ENCODE measurements at regions not wholly inside any gene's neighbourhood (a gene's known extent, or its start where the extent isn't known, plus 50 kb on each side); places are given as distances from the start of the nearest gene placed in this dataset.

DNA sequence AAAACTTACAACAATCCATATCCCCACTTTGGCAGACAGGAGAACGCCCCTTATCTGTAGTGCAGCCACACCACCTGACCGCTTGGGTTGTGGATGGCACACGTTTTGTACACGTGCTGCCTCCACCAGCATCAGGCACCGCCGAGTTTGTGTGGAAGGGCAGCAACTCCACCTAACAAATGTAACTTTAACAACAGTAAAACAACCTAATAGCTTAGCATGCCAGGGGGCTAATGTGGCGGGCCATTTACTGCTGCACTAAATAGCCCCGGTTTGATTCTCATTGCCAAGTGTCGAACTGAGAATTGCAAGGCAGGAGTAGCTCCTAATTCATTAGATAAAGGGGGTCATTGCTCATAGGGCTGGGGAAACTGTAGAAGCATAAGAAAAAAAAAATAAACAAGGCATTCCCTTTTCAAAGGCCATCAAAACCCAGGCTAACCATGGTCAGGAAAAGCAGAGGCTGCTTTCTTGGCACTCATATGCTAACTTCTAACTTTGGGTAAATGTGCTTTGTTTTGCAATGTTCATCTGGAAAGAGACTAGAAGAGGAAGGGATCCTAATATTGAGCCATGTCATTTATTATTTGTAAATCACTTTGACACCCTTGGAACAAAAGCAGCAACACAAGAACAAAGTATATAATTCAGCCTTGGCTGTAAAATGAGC is 279.7 kb upstream of the SOX5 start:
- H3K36me3 ChIP-seq, result no peaks in the 10 kb centered on the region
- no peaks in the 10 kb centered on the region for H3K4me1 ChIP-seq
- no peak overlapping the region for H3K27ac ChIP-seq
- H3K4me3 ChIP-seq, result no peak overlapping the region
- no peaks in the 10 kb centered on the region for H3K9me3 ChIP-seq
- H3K27me3 ChIP-seq, result no peaks in the 10 kb centered on the region
- DNase-seq, result no peak
- TF ChIP-seq, protein P1, sequence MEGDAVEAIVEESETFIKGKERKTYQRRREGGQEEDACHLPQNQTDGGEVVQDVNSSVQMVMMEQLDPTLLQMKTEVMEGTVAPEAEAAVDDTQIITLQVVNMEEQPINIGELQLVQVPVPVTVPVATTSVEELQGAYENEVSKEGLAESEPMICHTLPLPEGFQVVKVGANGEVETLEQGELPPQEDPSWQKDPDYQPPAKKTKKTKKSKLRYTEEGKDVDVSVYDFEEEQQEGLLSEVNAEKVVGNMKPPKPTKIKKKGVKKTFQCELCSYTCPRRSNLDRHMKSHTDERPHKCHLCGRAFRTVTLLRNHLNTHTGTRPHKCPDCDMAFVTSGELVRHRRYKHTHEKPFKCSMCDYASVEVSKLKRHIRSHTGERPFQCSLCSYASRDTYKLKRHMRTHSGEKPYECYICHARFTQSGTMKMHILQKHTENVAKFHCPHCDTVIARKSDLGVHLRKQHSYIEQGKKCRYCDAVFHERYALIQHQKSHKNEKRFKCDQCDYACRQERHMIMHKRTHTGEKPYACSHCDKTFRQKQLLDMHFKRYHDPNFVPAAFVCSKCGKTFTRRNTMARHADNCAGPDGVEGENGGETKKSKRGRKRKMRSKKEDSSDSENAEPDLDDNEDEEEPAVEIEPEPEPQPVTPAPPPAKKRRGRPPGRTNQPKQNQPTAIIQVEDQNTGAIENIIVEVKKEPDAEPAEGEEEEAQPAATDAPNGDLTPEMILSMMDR (IDR thresholded peaks at IDR 0.05), result no peak
- TF ChIP-seq POLR2A (IDR thresholded peaks at IDR 0.05), result no peak

DNA sequence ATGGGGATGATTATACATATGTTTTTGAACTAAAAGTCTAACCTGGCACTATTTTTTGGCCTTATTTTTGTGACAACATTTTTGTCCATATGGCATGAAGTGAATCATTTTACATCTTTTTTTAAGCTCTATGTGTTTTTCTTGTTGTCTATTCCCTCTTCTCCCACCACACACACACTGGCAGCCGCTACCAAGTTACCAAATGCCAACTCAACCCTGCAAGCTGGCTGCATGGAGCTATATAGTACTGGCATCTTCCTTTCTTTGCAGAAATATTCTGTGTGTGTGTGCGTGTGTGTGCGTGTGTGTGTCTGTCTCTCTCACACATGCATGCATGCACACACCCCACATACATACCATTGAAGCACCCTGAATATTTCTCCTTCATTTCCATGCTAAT is 278.9 kb upstream of the SOX5 start:
- Histone ChIP-seq H3K9me3 (no peaks in the 10 kb centered on the region), H3K27ac (no peak overlapping the region), H3K4me1 (no peaks in the 10 kb centered on the region), H3K4me3 (no peak overlapping the region), H3K36me3 (no peaks in the 10 kb centered on the region), H3K27me3 (no peaks in the 10 kb centered on the region)
- TF ChIP-seq, protein P1 (IDR thresholded peaks at IDR 0.05), result no peak
- no peak for TF ChIP-seq POLR2A (IDR thresholded peaks at IDR 0.05)
- no peak for DNase-seq

DNA sequence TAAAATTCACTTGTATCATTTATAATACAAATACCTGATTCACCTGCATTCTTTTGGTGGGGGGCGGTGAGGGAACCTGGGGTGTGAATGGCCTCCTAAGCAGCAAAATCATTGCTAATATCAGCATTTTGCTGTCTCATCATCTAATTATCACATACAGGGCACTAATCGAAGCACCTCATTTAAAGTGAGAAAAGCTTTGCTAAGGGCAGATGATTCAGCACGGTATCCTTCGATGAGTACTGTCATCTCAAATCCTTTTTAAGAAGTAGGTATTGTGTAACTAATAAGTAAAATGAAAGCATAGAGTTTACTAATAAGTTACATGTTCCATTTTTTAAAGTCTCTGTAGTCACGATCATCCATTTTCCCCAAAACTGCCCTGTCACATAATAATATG is 278.1 kb upstream of the SOX5 start:
- no peak overlapping the region for H3K27ac ChIP-seq
- TF ChIP-seq POLR2A (IDR thresholded peaks at IDR 0.05), result no peak
- TF ChIP-seq, protein P1 (IDR thresholded peaks at IDR 0.05), result no peak

DNA sequence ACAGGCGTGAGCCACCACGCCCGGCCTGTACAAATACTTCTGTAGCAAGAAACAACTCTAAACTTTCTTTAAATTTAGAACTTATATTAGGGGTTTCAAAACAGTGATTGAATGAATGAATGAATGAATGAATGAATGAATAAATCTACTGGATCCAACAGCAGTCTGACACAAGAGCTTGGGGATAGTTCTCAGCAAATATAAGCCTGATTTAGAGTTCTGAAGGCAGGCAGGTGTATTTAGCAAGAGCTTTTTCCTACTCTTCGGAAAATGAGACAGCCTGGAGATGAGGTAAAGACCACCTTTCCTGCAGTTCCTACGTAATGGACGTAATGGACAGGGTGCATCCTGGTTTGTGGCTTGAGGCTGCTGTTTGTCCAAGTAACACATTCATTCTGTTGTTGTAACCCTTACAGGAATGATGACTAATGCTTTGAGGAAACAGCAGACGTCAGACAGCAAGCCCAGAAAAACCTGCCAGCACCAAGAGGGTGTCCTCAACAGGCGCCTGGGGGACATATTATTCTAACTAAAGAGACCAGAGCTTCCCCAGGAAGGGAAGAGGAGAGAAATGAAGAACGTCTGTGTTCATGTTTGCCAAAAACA is 277.4 kb upstream of the SOX5 start:
- Histone ChIP-seq H3K9me3 (no peaks in the 10 kb centered on the region), H3K27ac (no peak overlapping the region), H3K4me1 (no peaks in the 10 kb centered on the region), H3K36me3 (no peaks in the 10 kb centered on the region), H3K4me3 (no peak overlapping the region), H3K27me3 (no peaks in the 10 kb centered on the region)
- TF ChIP-seq POLR2A (IDR thresholded peaks at IDR 0.05), result no peak
- TF ChIP-seq, protein P1 (IDR thresholded peaks at IDR 0.05), result no peak
- no peak for DNase-seq

More for the DNA sequence above, 278.1 kb upstream of the SOX5 start:
- no peaks in the 10 kb centered on the region for H3K36me3 ChIP-seq
- no peaks in the 10 kb centered on the region for H3K9me3 ChIP-seq
- no peak overlapping the region for H3K4me3 ChIP-seq
- H3K4me1 ChIP-seq, result no peaks in the 10 kb centered on the region
- no peak for DNase-seq
- H3K27me3 ChIP-seq, result no peaks in the 10 kb centered on the region

DNA sequence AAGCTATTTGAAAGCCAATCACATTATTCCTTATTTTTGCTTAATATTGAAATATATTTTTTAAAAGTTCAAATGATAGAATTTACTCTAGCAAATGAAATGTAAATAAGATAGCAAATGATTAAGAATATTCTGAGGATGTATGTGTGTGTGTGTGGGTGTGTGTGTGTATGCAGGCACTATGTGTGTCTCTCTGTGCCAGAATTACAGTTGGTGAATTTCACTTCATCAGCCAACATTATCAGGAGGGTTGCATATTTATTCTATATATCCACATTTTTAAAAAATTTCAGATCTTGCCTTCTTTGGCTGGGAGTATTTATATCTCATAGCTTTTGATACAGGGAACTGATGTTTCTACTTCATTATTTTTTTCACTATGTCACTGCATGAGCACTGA is 274.9 kb upstream of the SOX5 start:
- Histone ChIP-seq H3K9me3 (no peaks in the 10 kb centered on the region), H3K36me3 (no peaks in the 10 kb centered on the region), H3K27me3 (no peaks in the 10 kb centered on the region), H3K27ac (no peak overlapping the region), H3K4me3 (no peak overlapping the region), H3K4me1 (no peaks in the 10 kb centered on the region)
- no peak for TF ChIP-seq POLR2A (IDR thresholded peaks at IDR 0.05)
- TF ChIP-seq, protein P1 (IDR thresholded peaks at IDR 0.05), result no peak
- DNase-seq, result no peak
